Cardiac muscle cell (in vitro differentiated cells and primary cell): ENCODE measurements at regions not wholly inside any gene's neighbourhood (a gene's known extent, or its start where the extent isn't known, plus 50 kb on each side); places are given as distances from the start of the nearest gene placed in this dataset.

Experiments
- DNase-seq, 2 donors: peaks; one replicate each; pipeline versions ENCODE4 v3.0.0 to v3.0.0-alpha.2; 2010 to 2017; ENCODE audit warnings: low read depth in 1 of 2, low spot score in 1 of 2
- H3K27ac ChIP-seq: fragments of 200-600 bp; sonication (generic); 2 replicates; pipeline ENCODE4 v1.5.1; 2016
- H3K27me3 ChIP-seq: fragments of 200-600 bp; sonication (generic); 2 replicates; pipeline ENCODE4 v1.6.0; 2016; ENCODE audit warnings: control low read depth
- H3K36me3 ChIP-seq: fragments of 200-600 bp; sonication (generic); 2 replicates; pipeline ENCODE4 v1.5.1; 2016; ENCODE audit warnings: control low read depth
- H3K4me1 ChIP-seq: fragments of 200-600 bp; sonication (generic); 2 replicates; pipeline ENCODE4 v1.8.1; 2017; ENCODE audit warnings: low read depth, mild to moderate bottlenecking, mixed run types
- H3K4me3 ChIP-seq: fragments of 200-600 bp; sonication (generic); 2 replicates; pipeline ENCODE4 v1.5.1; 2016; ENCODE audit warnings: mild to moderate bottlenecking
- H3K9me3 ChIP-seq: fragments of 200-600 bp; sonication (generic); 2 replicates; pipeline ENCODE4 v1.5.1; 2017; ENCODE audit warnings: low read depth, mild to moderate bottlenecking, control low read depth
- CTCF ChIP-seq: IDR thresholded peaks from 2 replicates; pipeline ENCODE4 v1.5.1; 2012; ENCODE audit warnings: low read depth, mild to moderate bottlenecking, low read length

- H3K4me1 ChIP-seq = no peaks in the 10 kb centered on the region
- DNase-seq = no peak
- no peak overlapping the region for H3K27ac ChIP-seq
- H3K27me3 ChIP-seq = no peaks in the 10 kb centered on the region
- H3K36me3 ChIP-seq = no peaks in the 10 kb centered on the region
- no peak overlapping the region for H3K4me3 ChIP-seq
- no peak for TF ChIP-seq CTCF
- no peaks in the 10 kb centered on the region for H3K9me3 ChIP-seq
Observed at GRCh38 chr3:22969276-22969675, 233.9 kb upstream of the UBE2E2 start.

GRCh38 chr3:22971497-22971896 is 231.6 kb upstream of the UBE2E2 start:
- H3K9me3 ChIP-seq = no peaks in the 10 kb centered on the region

GRCh38 chr3:22977042-22977441 is 226.1 kb upstream of the UBE2E2 start:
- H3K27ac ChIP-seq = no peak overlapping the region
- no peaks in the 10 kb centered on the region for H3K9me3 ChIP-seq
- H3K4me3 ChIP-seq = no peak overlapping the region
- no peaks in the 10 kb centered on the region for H3K27me3 ChIP-seq
- peaks cover 34% of the 10 kb centered on the region for H3K4me1 ChIP-seq
- no peak for DNase-seq
- TF ChIP-seq CTCF = no peak
- H3K36me3 ChIP-seq = no peaks in the 10 kb centered on the region

More at GRCh38 chr3:22971497-22971896, 231.6 kb upstream of the UBE2E2 start:
- Histone ChIP-seq H3K27me3 (no peaks in the 10 kb centered on the region), H3K36me3 (no peaks in the 10 kb centered on the region), H3K4me3 (no peak overlapping the region), H3K4me1 (no peaks in the 10 kb centered on the region), H3K27ac (no peak overlapping the region)
- no peak for TF ChIP-seq CTCF
- no peak for DNase-seq

- Histone ChIP-seq H3K9me3 (no peaks in the 10 kb centered on the region), H3K27ac (no peak overlapping the region), H3K4me3 (no peak overlapping the region), H3K4me1 (peaks cover 35% of the 10 kb centered on the region), H3K27me3 (no peaks in the 10 kb centered on the region), H3K36me3 (no peaks in the 10 kb centered on the region)
- TF ChIP-seq CTCF = no peak
- DNase-seq = no peak
Observed at GRCh38 chr3:22977650-22978289, 225.4 kb upstream of the UBE2E2 start.

GRCh38 chr3:22979581-22979980 is 223.5 kb upstream of the UBE2E2 start:
- Histone ChIP-seq H3K9me3 (no peaks in the 10 kb centered on the region), H3K27me3 (no peaks in the 10 kb centered on the region), H3K27ac (no peak overlapping the region), H3K36me3 (no peaks in the 10 kb centered on the region), H3K4me3 (no peak overlapping the region), H3K4me1 (peaks cover 40% of the 10 kb centered on the region)
- TF ChIP-seq CTCF = no peak
- no peak for DNase-seq
